ENCODE measurements at regions not wholly inside any gene's neighbourhood (a gene's known extent, or its start where the extent isn't known, plus 50 kb on each side); places are given as distances from the start of the nearest gene placed in this dataset.

DNA sequence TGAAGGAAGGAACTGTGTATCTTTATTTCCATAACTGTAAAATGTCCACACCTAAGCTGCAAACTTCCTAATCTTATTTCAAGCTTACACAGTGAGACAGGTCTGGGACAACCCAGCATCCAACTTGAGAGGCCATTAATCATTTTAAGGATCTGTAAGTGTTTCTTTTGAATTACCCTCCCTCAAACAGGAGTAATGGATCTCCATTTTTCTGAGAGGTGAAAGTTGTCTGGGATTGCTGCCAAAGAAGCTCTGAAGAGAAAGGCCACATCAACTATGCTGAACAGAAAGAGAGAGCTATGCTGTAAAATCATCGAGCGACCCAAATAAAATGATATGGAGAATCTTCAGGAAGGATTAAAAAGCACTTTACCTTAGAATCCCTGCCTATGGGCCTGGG lies 131.7 kb upstream of the CPNE8 start:
- Histone ChIP-seq H3K9ac (ENCODE audit: insufficient read depth in 1 of 2, low read depth in 2 of 2, low read length in 2 of 2) (no peak overlapping the region), H3K27me3 (ENCODE audit: control insufficient read depth in 2 of 2, insufficient read depth in 2 of 2, low read length in 2 of 2) (no peaks in the 10 kb centered on the region), H3K9me1 (ENCODE audit: control insufficient read depth, insufficient read depth, low read length) (no peaks in the 10 kb centered on the region), H3K36me3 (ENCODE audit: control insufficient read depth, insufficient read depth, low read length) (no peaks in the 10 kb centered on the region), H2AFZ (ENCODE audit: low read depth, low read length) (no peak overlapping the region), H4K20me1 (replicated peaks; ENCODE audit: control insufficient read depth, insufficient read depth, low read length) (no peaks in the 10 kb centered on the region), H3K4me2 (ENCODE audit: insufficient read depth, low read length) (no peak overlapping the region), H3K27ac (ENCODE audit: extremely low read depth, low read depth, low read length) (no peak overlapping the region), H3K9me3 (replicated peaks; ENCODE audit: control insufficient read depth, insufficient read depth, low read depth, low read length) (no peaks in the 10 kb centered on the region), H3K4me3 (no peak overlapping the region), H3K4me1 (replicated peaks in 1 of 2; ENCODE audit: control insufficient read depth in 2 of 2, insufficient read depth in 2 of 2, low read length in 2 of 2) (no peaks in the 10 kb centered on the region), H3K79me2 (ENCODE audit: control insufficient read depth, insufficient read depth, low read length) (no peaks in the 10 kb centered on the region)
- POLR2A ChIA-PET: interaction anchor here (1.0 kb wide), 1 partner anchor 19 kb away, joined by 3 read pairs; no protein-coding TSS in a partner anchor
- 6% methylated on average over 2 of the region's 2 CpGs for WGBS (ENCODE audit: insufficient coverage, low coverage, missing lambda C conversion rate)
- DNase-seq (ENCODE audit: extremely low read depth in 1 of 4, low spot score in 3 of 4): no peak
- no TSS peak for BruUV-seq (replicated peaks)
- ATAC-seq: no peak
- CTCF ChIA-PET (ENCODE audit: low intra/inter-chr PET ratio): no interaction called here
- in situ Hi-C loops (cut with MboI) (no loop called here), intact Hi-C loops (cut with micrococcal nuclease) (no loop called here)
- no peak for FAIRE-seq
- TF ChIP-seq RB1 (IDR thresholded peaks at IDR 0.05; ENCODE audit: low read depth): no peak
- no peak for TF ChIP-seq NFRKB (IDR thresholded peaks at IDR 0.05; ENCODE audit: low read depth)
- no peak for TF ChIP-seq ATF6 (CRISPR knock-in tag; IDR thresholded peaks at IDR 0.05)
- TF ChIP-seq NBN (IDR thresholded peaks at IDR 0.05; ENCODE audit: low read depth): no peak
- TF ChIP-seq, protein P1, sequence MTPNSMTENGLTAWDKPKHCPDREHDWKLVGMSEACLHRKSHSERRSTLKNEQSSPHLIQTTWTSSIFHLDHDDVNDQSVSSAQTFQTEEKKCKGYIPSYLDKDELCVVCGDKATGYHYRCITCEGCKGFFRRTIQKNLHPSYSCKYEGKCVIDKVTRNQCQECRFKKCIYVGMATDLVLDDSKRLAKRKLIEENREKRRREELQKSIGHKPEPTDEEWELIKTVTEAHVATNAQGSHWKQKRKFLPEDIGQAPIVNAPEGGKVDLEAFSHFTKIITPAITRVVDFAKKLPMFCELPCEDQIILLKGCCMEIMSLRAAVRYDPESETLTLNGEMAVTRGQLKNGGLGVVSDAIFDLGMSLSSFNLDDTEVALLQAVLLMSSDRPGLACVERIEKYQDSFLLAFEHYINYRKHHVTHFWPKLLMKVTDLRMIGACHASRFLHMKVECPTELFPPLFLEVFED (CRISPR knock-in tag; conservative IDR thresholded peaks at IDR 0.05): no peak
- TF ChIP-seq ZNF551 (CRISPR knock-in tag; IDR thresholded peaks at IDR 0.05): no peak
- no peak for TF ChIP-seq SRSF1 (IDR thresholded peaks at IDR 0.05; ENCODE audit: low read depth, low read length)
- no peak for TF ChIP-seq ZNF263 (CRISPR knock-in tag; IDR thresholded peaks at IDR 0.05; ENCODE audit: borderline replicate concordance)
- TF ChIP-seq, protein P2, sequence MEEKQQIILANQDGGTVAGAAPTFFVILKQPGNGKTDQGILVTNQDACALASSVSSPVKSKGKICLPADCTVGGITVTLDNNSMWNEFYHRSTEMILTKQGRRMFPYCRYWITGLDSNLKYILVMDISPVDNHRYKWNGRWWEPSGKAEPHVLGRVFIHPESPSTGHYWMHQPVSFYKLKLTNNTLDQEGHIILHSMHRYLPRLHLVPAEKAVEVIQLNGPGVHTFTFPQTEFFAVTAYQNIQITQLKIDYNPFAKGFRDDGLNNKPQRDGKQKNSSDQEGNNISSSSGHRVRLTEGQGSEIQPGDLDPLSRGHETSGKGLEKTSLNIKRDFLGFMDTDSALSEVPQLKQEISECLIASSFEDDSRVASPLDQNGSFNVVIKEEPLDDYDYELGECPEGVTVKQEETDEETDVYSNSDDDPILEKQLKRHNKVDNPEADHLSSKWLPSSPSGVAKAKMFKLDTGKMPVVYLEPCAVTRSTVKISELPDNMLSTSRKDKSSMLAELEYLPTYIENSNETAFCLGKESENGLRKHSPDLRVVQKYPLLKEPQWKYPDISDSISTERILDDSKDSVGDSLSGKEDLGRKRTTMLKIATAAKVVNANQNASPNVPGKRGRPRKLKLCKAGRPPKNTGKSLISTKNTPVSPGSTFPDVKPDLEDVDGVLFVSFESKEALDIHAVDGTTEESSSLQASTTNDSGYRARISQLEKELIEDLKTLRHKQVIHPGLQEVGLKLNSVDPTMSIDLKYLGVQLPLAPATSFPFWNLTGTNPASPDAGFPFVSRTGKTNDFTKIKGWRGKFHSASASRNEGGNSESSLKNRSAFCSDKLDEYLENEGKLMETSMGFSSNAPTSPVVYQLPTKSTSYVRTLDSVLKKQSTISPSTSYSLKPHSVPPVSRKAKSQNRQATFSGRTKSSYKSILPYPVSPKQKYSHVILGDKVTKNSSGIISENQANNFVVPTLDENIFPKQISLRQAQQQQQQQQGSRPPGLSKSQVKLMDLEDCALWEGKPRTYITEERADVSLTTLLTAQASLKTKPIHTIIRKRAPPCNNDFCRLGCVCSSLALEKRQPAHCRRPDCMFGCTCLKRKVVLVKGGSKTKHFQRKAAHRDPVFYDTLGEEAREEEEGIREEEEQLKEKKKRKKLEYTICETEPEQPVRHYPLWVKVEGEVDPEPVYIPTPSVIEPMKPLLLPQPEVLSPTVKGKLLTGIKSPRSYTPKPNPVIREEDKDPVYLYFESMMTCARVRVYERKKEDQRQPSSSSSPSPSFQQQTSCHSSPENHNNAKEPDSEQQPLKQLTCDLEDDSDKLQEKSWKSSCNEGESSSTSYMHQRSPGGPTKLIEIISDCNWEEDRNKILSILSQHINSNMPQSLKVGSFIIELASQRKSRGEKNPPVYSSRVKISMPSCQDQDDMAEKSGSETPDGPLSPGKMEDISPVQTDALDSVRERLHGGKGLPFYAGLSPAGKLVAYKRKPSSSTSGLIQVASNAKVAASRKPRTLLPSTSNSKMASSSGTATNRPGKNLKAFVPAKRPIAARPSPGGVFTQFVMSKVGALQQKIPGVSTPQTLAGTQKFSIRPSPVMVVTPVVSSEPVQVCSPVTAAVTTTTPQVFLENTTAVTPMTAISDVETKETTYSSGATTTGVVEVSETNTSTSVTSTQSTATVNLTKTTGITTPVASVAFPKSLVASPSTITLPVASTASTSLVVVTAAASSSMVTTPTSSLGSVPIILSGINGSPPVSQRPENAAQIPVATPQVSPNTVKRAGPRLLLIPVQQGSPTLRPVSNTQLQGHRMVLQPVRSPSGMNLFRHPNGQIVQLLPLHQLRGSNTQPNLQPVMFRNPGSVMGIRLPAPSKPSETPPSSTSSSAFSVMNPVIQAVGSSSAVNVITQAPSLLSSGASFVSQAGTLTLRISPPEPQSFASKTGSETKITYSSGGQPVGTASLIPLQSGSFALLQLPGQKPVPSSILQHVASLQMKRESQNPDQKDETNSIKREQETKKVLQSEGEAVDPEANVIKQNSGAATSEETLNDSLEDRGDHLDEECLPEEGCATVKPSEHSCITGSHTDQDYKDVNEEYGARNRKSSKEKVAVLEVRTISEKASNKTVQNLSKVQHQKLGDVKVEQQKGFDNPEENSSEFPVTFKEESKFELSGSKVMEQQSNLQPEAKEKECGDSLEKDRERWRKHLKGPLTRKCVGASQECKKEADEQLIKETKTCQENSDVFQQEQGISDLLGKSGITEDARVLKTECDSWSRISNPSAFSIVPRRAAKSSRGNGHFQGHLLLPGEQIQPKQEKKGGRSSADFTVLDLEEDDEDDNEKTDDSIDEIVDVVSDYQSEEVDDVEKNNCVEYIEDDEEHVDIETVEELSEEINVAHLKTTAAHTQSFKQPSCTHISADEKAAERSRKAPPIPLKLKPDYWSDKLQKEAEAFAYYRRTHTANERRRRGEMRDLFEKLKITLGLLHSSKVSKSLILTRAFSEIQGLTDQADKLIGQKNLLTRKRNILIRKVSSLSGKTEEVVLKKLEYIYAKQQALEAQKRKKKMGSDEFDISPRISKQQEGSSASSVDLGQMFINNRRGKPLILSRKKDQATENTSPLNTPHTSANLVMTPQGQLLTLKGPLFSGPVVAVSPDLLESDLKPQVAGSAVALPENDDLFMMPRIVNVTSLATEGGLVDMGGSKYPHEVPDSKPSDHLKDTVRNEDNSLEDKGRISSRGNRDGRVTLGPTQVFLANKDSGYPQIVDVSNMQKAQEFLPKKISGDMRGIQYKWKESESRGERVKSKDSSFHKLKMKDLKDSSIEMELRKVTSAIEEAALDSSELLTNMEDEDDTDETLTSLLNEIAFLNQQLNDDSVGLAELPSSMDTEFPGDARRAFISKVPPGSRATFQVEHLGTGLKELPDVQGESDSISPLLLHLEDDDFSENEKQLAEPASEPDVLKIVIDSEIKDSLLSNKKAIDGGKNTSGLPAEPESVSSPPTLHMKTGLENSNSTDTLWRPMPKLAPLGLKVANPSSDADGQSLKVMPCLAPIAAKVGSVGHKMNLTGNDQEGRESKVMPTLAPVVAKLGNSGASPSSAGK (IDR thresholded peaks at IDR 0.05): no peak

All from K562 (cell line).